ENCODE measurements at regions not wholly inside any gene's neighbourhood (a gene's known extent, or its start where the extent isn't known, plus 50 kb on each side); places are given as distances from the start of the nearest gene placed in this dataset.

- TF ChIP-seq CTCF (IDR thresholded peaks at IDR 0.05; ENCODE audit: extremely low read depth in 1 of 2, insufficient read depth in 1 of 2, low read depth in 1 of 2, low read length in 2 of 2) (no peak), JUN (IDR thresholded peaks at IDR 0.05; ENCODE audit: borderline replicate concordance, insufficient read depth, insufficient read length, low read depth) (no peak), POLR2A (IDR thresholded peaks at IDR 0.05; ENCODE audit: low read depth, low read length) (no peak), POLR2AphosphoS5 (IDR thresholded peaks at IDR 0.05; ENCODE audit: insufficient read depth, low read depth, low read length) (no peak), FOS (IDR thresholded peaks at IDR 0.05; ENCODE audit: borderline replicate concordance, insufficient read depth, low read length) (no peak), EZH2 (IDR thresholded peaks at IDR 0.05; ENCODE audit: borderline replicate concordance, low read depth, low read length, severe bottlenecking) (no peak), MYC (IDR thresholded peaks at IDR 0.05; ENCODE audit: low read depth, low read length) (no peak)
These were observed 151.8 kb downstream of the SETD4 start for GRCh38 chr21:35908311-35909078.

Measured in endothelial cell of umbilical vein (primary cell).